A204.1 (cell line): ENCODE measurements at regions not wholly inside any gene's neighbourhood (a gene's known extent, or its start where the extent isn't known, plus 50 kb on each side); places are given as distances from the start of the nearest gene placed in this dataset.

Source experiments
- FAIRE-seq: peaks from 2 replicates; lab custom pipeline; 2012; peaks lifted over from hg19 to GRCh38; lab: Jason Lieb, UNC

- FAIRE-seq = no peak
These were observed 283.6 kb upstream of the PCDH10 start for GRCh38 chr4:132865458-132865857.

- FAIRE-seq = no peak
These were observed 283.2 kb upstream of the PCDH10 start for GRCh38 chr4:132865922-132866321.

GRCh38 chr4:132866616-132867015 lies 282.5 kb upstream of the PCDH10 start:
- no peak for FAIRE-seq

DNA sequence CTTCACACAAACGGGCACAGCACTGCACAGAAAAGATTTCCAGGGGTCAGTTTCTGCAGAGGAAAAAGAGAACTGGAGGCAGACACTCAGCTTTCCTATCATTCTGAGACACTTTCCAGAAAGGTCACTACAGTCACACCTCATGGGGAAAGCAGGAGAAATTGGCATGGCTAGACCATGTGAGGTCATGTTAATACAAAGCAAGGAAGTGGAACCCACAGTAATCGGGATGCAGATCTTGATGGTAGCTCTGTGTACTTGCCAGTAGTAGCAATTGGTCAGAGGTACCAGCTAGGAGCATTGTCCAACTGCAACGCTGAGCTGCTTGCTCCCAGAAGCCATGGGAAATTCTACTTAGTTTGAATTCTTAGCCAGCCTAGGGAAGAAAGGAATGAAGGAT lies 255.3 kb upstream of the PCDH10 start:
- FAIRE-seq = no peak

- no peak for FAIRE-seq
These were observed 247.9 kb upstream of the PCDH10 start for GRCh38 chr4:132901224-132901623.

DNA sequence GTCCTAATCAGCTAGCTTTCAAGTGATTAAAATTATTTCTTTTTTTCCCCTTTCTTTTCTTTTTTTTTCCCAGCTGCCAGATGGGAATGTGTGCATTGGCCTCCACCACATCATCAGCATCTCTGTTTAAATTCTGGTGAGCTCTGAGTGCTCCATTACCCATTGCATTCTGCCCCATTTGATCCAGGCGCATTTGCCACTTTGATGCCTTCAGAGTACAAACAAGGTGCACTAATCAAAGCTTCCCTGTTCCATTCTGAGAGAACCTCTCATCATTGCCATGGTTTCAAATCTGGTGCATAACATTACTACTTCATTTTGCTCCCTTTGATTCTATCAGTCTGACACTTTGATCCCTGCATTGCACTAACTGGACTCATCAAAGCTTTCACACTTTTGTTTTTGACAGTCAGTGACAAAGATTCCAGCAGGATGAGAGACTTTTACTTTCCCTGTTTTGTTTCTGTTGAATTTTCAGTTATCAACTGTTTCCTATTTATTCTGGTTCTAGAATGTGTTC lies 238.8 kb upstream of the PCDH10 start:
- no peak for FAIRE-seq

- FAIRE-seq = no peak
These were observed 231.0 kb upstream of the PCDH10 start for GRCh38 chr4:132918096-132918495.

GRCh38 chr4:132923516-132923915 lies 225.6 kb upstream of the PCDH10 start:
- FAIRE-seq = no peak

GRCh38 chr4:132934911-132935310 lies 214.2 kb upstream of the PCDH10 start:
- no peak for FAIRE-seq

DNA sequence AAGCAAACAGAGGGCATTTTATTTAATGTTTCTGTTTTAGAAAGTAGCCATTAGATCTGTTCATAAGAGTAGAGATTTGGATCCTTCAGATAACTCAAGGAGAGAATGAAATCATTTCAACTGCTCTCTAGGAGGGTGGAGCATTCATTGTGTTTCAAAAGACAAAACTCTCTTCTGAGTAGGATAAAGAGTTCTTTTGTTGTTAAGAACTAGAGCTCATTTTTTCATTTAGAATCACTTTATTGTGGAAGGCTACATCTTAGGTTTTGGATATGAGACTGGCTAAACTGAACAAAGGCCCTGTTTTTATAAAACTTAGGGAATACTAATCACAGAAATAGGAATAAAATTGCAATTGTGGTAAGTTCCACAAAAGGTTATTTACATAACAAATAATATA lies 193.9 kb upstream of the PCDH10 start:
- no peak for FAIRE-seq

DNA sequence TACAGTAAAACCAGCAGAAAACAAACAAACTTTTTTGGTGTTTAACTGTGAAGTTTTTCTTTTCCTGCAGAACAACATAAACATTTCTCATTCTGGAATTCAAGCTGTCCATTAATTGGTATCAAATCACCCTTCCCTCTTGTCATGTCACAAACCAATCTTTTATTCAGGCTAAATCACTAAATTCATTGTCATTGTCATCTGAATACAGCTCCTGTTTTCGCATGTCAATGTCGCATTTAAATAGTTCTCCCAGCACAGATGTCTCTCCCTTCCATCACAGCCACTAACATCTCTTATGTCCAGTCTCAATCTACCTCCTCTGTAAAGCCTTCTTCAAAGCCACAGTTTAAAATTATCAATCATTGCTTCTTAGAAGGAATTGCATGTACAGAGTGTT lies 192.1 kb upstream of the PCDH10 start:
- FAIRE-seq = no peak

DNA sequence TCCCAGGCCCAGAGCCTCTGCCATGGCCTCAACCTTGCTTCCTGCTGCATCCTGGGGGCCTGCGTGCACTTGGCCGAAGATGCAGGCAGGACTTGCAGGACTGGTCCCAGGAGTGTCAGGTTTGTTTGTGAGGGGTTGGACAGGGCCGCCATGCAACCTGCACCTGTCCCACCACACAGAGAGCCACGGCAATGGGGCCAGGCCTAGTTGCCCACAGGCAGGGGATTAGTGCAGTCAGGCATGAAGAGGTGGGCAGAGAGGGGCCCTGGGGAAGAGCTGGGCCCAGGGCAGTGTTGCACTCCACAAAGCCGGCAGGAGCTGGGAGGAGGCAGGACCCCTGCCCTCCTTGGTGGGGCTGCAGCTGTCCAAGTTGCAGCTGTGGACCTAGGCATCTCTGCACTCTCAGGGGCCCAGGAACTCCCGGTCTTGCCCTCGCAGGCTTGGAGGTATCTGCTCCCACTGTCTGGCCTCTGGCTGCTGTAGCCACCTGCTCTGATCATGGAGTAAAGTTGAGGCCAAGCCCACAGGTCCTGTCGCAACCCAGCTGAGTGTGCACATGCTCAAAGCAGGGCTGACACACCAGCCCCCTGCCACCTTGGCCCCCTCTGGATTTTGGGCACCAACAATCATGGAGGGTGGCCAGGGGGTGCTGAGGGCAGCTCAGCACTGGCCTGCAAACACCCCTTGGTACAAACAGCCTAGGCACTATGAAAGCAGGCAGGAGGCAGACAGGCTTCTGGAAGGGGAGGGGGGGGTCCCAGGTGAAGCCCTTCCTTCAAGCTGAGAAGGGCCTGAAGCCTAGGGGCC lies 190.4 kb upstream of the PCDH10 start:
- FAIRE-seq = no peak

GRCh38 chr4:132981611-132982010 lies 167.5 kb upstream of the PCDH10 start:
- no peak for FAIRE-seq

GRCh38 chr4:132982151-132982550 lies 166.9 kb upstream of the PCDH10 start:
- no peak for FAIRE-seq

DNA sequence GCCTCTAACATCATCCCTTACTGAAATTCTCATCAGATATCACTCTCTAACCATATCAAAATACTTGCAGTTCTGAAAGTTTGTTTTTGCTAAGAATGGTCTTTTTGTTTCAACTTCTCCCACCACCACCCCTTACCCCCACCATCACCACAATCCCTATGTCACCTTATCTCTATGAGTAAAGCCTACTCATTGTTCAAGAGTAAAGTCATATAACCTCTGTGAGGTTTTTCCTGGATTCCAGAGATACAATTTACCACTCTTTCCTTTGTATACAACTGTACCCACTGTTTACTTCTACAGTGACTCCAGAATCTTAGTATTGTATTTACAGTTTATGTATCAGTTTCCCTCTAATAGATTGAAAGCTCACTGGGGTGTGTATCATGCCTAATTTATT lies 158.0 kb upstream of the PCDH10 start:
- no peak for FAIRE-seq

DNA sequence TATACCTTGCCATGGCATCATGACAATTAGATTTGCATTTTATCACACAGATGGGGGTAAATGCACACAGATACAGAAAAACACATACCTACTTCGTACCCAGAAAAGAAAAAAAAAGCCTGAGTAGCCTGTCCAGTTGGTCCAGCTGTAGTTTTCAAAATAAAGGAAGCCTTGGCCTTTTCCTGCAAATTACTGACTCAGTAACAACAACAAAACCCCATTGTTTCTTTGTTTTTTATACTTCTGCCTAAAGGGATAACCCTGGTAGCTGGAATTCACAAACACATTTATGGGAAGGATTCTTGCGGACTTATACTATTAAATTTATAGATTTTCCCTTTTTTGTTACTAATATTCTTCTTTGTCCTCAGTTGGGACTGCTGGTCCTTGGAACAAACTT lies 156.4 kb upstream of the PCDH10 start:
- no peak for FAIRE-seq

GRCh38 chr4:132998585-132999230 lies 150.4 kb upstream of the PCDH10 start:
- FAIRE-seq = no peak

DNA sequence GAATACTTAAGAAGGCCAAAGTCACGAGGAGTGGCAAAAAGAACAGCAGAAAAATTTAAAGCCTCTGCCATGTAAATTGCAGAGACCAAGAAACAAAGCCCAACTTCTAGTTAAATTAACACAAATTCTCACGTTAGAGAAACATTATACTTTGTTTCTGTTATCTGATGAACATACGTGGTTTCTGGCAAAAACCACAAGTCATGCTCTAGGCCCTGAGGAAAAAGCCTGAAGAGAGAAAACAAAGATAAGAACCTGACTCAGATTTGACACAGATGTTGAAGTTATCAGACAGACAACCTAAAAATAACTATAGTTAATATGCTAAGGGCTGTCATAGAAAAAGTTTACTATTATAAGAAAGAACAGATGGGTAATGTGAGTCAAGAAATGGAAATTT lies 149.1 kb upstream of the PCDH10 start:
- no peak for FAIRE-seq

GRCh38 chr4:133003169-133003568 lies 145.9 kb upstream of the PCDH10 start:
- FAIRE-seq = no peak

DNA sequence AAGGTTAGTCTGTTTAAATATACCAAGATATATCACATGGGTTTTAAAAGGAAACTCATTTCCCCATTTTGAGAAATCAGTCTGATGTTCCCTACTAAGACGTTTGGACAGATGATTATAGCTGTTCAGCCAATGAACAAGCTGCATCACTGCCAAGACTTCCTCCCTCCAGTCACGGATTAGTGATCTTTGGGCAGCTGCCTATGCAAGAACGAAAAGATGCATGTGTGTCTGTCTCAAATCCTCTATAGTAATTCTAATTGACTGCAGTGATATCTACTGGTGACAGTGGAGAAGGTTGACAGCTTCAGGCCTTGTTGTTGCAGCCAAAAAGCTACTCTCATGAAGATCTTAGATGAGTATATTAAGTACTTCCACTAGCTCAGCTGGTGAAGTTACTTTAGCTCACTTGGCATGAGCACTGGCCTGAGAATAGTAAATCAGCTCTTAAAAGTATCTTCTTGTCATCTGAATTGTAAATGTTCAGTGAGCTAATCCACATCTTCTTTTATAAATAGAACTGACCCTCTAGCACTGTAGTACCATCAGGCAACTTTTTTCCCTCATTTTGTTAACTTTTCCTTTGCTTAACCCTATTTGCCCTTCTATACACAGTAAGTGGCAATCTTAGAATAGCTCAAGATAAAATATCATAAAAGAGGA lies 134.5 kb upstream of the PCDH10 start:
- no peak for FAIRE-seq

GRCh38 chr4:133045288-133045687 lies 103.8 kb upstream of the PCDH10 start:
- FAIRE-seq = no peak

- FAIRE-seq = no peak
These were observed 102.9 kb upstream of the PCDH10 start for GRCh38 chr4:133046156-133046555.

DNA sequence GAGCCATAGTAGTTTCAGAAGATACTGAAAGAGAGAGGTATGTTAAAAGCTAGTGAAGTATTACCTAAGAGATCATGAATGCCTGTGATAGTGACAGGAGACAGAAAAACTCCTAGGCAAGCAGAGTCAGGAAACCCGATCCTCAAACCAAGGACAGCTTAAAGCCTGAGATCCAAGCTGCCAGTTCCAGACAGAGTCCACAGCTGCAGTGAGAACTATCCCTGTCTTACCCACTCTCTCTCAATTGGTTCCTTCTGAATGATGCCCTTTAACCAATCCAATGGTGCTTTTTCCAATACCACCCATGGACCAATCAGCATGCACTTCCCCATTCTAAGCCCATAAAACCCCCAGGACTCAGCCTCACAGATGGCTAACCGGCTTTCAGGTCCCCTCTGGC lies 90.4 kb upstream of the PCDH10 start:
- FAIRE-seq = no peak
